Ishikawa (cell line): ENCODE measurements at regions not wholly inside any gene's neighbourhood (a gene's known extent, or its start where the extent isn't known, plus 50 kb on each side); places are given as distances from the start of the nearest gene placed in this dataset.

ENCODE experiments used
- CEBPB ChIP-seq: IDR thresholded peaks from 2 replicates; pipeline ENCODE4 v1.6.1; 2012
- CREB1 ChIP-seq: IDR thresholded peaks from 2 replicates; pipeline ENCODE4 v1.6.1; 2012; ENCODE audit warnings: low read depth
- EGR1 ChIP-seq: IDR thresholded peaks from 2 replicates; pipeline ENCODE4 v1.6.1; 2012
- EP300 ChIP-seq: IDR thresholded peaks from 2 replicates; pipeline ENCODE4 v1.6.1; 2012; ENCODE audit warnings: borderline replicate concordance
- FOXM1 ChIP-seq: IDR thresholded peaks from 2 replicates; pipeline ENCODE4 v1.6.1; 2012; ENCODE audit warnings: low read depth, borderline replicate concordance
- NFIC ChIP-seq: IDR thresholded peaks from 2 replicates; pipeline ENCODE4 v1.6.1; 2012
- RAD21 ChIP-seq: IDR thresholded peaks from 2 replicates; pipeline ENCODE4 v1.6.1; 2012; ENCODE audit warnings: low read depth
- TAF1 ChIP-seq: IDR thresholded peaks from 2 replicates; pipeline ENCODE4 v1.6.1; 2012; ENCODE audit warnings: low read depth, mild to moderate bottlenecking
- TCF12 ChIP-seq: IDR thresholded peaks from 2 replicates; pipeline ENCODE4 v1.6.1; 2012; ENCODE audit warnings: low read depth
- TEAD4 ChIP-seq: IDR thresholded peaks from 2 replicates; pipeline ENCODE4 v1.6.1; 2012
- YY1 ChIP-seq: IDR thresholded peaks from 2 replicates; pipeline ENCODE4 v1.6.1; 2012; ENCODE audit warnings: low read depth
- ZBTB7A ChIP-seq: IDR thresholded peaks from 2 replicates; pipeline ENCODE4 v1.6.1; 2012; ENCODE audit warnings: low read depth
- TF ChIP-seq, protein P1 (sequence below): IDR thresholded peaks from 2 replicates; pipeline ENCODE4 v1.6.1; 2012; ENCODE audit warnings: low read depth, mild to moderate bottlenecking
- TF ChIP-seq, protein P2 (sequence below): IDR thresholded peaks from 2 replicates; pipeline ENCODE4 v1.6.1; 2012
- TF ChIP-seq, protein P3 (sequence below): IDR thresholded peaks from 2 replicates; pipeline ENCODE4 v1.6.1; 2012

DNA sequence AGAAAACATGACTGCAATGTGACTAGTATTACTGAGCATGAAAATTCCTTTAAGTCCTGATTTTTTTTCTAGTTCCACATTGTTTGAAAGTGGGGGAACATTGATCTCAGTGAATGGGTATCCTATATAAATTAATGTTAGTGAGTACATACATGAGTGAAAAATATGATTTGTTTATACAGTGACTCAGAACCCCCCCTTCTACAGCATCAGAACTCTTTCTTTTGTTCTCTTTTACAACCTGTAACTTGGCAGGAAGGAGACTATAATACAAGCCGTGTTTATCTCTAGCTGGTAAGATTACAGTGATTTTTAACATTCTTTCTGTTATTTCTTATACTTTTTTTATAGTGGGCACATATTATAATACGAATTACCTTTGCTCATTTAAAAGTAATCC lies 384.7 kb downstream of the PDCD6IP start:
- TF ChIP-seq, protein P1, sequence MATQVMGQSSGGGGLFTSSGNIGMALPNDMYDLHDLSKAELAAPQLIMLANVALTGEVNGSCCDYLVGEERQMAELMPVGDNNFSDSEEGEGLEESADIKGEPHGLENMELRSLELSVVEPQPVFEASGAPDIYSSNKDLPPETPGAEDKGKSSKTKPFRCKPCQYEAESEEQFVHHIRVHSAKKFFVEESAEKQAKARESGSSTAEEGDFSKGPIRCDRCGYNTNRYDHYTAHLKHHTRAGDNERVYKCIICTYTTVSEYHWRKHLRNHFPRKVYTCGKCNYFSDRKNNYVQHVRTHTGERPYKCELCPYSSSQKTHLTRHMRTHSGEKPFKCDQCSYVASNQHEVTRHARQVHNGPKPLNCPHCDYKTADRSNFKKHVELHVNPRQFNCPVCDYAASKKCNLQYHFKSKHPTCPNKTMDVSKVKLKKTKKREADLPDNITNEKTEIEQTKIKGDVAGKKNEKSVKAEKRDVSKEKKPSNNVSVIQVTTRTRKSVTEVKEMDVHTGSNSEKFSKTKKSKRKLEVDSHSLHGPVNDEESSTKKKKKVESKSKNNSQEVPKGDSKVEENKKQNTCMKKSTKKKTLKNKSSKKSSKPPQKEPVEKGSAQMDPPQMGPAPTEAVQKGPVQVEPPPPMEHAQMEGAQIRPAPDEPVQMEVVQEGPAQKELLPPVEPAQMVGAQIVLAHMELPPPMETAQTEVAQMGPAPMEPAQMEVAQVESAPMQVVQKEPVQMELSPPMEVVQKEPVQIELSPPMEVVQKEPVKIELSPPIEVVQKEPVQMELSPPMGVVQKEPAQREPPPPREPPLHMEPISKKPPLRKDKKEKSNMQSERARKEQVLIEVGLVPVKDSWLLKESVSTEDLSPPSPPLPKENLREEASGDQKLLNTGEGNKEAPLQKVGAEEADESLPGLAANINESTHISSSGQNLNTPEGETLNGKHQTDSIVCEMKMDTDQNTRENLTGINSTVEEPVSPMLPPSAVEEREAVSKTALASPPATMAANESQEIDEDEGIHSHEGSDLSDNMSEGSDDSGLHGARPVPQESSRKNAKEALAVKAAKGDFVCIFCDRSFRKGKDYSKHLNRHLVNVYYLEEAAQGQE: no peak
- TF ChIP-seq, protein P2, sequence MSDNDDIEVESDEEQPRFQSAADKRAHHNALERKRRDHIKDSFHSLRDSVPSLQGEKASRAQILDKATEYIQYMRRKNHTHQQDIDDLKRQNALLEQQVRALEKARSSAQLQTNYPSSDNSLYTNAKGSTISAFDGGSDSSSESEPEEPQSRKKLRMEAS: no peak
- no peak for TF ChIP-seq YY1
- TF ChIP-seq FOXM1: no peak
- TF ChIP-seq, protein P3, sequence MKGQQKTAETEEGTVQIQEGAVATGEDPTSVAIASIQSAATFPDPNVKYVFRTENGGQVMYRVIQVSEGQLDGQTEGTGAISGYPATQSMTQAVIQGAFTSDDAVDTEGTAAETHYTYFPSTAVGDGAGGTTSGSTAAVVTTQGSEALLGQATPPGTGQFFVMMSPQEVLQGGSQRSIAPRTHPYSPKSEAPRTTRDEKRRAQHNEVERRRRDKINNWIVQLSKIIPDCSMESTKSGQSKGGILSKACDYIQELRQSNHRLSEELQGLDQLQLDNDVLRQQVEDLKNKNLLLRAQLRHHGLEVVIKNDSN: no peak
- no peak for TF ChIP-seq TEAD4
- TF ChIP-seq RAD21: no peak
- no peak for TF ChIP-seq TAF1
- TF ChIP-seq ZBTB7A: no peak
- no peak for TF ChIP-seq EP300
- no peak for TF ChIP-seq CEBPB
- TF ChIP-seq CREB1: no peak

DNA sequence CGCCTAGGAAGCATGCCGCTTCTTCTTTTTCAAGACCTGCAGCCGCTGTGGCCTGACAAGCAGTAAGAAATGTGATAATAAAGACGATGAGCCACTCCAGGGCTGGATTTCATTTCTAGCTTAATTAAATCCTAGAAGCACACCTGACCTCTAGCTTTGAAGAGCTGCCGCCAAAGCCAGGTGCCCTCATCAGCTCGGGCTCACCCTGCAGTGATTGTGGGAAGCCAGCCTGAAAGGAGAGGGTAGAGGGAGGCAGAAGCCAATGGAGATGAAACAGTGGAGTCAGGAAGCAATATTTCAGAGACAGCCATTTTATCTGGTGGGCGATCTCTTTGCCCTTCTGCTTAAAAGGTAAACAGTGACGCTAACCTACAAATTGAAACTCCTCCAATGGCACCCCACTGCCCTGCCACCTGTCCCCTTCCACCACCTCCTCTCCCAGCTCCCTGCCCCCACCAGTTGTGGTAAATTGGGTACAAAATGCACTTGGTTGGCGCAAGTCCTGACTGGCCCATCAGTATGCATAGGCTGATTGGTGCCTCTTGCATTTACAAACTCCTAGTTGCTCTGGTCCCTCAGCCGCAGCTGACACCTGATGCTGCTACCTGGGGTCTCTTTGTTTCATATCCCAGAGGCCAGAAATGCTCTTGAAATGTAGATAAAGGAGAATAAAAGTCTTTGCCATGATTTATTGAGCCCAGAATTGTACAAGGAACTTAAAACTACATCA lies 385.3 kb downstream of the PDCD6IP start:
- TF ChIP-seq ZBTB7A (no peak), TAF1 (no peak), FOXM1 (no peak), TCF12 (no peak), YY1 (no peak), EGR1 (no peak), EP300 (no peak), CEBPB (no peak), NFIC (no peak), CREB1 (no peak)
- TF ChIP-seq, protein P1: no peak
- TF ChIP-seq, protein P3: no peak
- TF ChIP-seq, protein P2: no peak

DNA sequence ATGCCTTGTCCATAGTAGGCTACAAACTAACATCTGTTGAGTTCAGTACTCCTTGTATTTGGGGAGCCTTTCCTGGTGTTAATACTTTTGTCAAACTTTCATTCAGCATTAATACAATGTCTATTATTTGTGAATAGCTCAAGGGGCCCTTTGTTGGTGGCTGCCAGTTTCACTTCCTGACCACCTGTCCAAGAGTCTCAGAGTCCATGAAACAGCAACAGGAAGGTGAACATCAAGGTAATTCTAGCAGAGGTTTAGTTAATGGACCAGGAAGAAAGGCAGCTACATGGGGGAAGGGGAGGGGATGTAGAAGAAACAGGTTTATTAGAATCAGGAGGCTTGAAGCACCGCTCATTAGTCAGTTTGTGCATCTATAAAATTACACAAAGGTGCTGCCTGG lies 386.9 kb downstream of the PDCD6IP start:
- TF ChIP-seq, protein P2: no peak
- TF ChIP-seq, protein P1: no peak
- TF ChIP-seq NFIC: no peak

DNA sequence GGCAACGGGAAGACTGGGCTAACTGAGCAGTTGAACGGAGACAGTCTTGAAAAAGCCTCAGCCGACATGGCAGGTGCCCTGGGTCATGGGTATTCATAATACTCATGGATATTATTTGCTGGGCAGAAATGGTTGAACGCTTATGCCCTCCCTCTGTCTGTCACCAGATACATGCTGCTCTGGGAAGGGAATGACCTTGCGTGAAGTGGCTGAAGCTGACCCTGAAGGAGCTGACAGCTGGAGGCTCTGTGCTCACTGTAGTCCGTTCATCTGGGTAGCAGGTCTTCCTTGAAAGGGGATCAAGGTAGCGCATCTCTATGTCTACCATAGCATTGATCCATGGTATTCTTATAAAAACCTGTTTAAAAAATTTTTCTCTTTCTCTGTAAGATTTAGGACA lies 390.7 kb downstream of the PDCD6IP start:
- TF ChIP-seq CREB1: no peak
- TF ChIP-seq, protein P3: no peak
- TF ChIP-seq, protein P2: no peak
